ENCODE measurements at regions not wholly inside any gene's neighbourhood (a gene's known extent, or its start where the extent isn't known, plus 50 kb on each side); places are given as distances from the start of the nearest gene placed in this dataset.
A peak's percentile ranks its signal among the peaks of the same experiment; 100 is the strongest.
"Not testable (repeated sequence)": the region's sequence is repeated elsewhere in the genome, so short reads cannot be mapped to it uniquely, and the experiment has no call there.

DNA sequence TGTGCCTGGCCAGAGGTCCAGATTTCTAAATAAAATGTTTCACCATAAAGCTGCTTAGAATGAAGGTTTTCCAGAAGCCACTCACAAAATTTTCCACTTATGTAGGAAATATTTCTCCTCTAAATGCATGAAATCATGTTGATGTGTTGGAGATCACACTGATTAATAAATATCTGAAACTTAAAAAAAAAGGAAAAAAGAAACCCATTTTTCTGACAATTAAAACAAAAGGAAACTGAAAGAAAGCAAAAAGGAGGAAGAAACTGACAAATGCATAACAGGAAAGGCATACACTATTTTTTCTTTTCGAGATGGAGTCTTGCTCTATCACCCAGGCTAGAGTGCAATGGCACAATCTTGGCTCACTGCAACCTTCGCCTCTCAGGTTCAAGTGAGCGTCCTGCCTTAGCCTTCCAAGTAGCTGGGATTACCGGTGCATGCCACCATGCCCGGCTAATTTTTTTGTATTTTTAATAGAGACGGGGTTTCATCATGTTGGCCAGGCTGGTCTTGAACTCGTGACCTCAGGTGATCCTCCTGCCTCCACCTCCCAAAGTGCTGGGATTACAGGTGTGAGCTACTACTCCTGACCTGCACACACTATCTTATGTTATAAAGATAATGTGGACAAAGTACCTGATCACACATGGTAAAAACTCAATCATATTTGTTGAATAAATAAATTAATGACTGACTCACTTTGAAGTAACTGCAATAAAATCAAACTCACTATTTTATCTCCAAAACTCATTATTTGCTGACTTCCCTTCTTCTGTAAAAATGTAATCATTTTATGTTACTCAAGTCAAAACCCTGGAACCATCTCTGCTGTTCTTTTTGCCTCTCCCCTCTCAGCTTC is 149.8 kb upstream of the NR5A2 start:
- peak; percentile 7 for DNase-seq

DNA sequence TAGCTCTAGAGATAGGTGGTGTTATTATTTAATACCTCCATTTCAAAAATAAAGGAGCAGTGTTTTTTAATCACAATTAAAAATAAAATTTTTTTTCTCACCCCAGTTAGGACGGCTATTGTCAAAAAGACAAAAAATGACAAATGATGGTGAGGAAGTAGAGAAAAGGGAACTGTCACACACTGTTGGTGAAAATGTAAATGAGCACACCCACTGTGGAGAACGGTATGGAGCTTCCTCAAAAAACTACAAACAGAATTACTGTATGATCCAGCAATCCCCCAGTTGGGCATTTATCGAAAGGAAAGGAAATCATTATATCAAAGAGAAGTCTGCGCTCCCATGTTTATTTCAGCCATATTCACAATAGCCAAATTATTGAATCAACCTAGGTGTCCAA is 148.7 kb upstream of the NR5A2 start:
- peak; percentile 76 for DNase-seq

DNA sequence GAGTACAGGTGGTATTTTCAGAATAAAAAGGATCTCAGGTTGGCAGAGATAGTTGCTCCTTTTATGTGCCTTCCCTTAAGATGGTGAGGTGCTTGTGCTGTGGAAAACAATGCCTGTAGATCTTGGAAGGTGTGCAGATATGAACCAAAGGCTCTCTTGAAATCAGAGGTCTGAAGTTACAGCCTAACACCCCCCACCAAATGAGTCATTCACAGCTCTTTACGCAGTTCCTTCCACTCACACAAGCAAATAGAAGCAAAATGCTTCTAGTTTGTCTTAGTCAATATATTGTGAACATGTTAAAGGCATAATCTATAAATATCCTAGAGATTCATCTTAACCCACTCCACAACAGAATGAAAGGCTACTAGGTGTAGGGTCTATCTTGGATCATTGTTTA is 128.9 kb upstream of the NR5A2 start:
- no peak for DNase-seq

DNA sequence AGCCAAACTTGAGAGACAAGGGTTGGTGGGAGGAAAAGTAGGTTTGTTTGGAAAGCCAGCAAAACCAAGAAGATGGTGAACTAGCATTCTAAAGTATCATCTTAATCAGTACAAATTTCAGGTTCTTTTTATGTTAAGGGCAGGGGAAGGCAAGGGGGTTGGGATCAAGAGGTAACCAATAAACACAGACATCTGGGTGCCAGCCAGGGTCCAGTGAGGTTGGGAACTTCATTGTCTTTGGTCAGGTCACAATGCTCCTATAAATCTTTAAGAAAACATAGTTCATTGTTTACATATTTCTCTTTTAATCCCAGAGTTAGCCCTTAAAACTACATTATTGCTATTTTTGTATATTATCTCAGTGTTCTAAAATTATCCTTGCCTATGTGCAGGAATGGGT is 126.2 kb upstream of the NR5A2 start:
- DNase-seq = no peak

DNA sequence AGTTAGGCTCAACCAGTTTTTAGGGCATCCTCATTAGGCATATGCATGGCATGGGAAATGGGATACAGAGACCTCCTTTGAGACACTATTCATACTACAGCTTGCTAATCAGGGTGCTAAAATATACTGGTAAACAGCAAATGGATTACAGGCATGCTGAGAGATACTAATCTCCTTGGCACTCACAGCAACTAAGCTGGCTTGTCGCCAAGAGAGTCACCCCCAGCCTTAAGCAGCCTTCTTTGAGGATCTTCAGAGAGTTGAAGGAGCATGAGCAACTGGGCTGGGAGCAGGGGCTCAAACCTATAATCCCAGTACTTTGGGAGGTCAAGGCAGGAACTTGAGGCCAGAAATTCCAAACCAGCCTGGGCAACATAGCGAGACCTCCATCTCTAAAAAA is 120.1 kb upstream of the NR5A2 start:
- DNase-seq = no peak

DNA sequence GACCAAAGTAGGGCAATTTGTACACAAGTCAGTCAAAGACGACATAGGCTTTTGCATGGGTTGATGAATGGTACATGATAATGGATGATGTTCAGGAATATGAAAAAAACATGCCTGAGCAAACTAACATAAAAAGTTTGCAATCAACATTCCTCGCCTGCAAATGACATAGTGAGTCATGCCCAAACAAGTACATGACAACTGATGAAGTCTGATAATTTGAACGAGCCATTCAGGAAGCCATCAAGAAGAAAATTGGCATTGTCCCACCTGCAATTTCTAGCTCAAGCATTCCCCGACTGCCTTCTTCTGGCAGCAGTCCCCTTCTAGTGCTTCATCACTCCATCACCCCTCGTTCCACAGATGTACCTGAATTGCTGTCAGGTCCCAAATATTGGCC is 118.4 kb upstream of the NR5A2 start:
- no peak for DNase-seq

DNA sequence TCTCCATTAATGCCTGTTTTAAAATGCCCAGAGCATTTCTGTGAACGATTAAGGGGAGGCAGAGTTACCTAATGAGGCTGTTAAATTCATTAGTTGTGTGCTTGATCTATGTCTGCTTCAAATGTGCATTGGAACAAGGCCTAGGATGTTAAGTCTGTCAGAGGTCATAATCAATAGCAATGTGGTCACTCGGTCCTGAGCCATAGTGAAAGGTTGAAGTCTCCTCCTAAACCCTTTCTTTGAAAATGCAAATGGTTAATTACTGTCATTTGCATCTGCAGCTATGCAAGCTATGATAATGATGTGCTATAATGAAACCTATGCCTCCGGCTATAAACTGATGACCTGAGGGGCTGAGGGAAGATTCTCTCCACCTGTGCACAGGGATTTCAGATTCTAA is 114.2 kb upstream of the NR5A2 start:
- no peak for DNase-seq

DNA sequence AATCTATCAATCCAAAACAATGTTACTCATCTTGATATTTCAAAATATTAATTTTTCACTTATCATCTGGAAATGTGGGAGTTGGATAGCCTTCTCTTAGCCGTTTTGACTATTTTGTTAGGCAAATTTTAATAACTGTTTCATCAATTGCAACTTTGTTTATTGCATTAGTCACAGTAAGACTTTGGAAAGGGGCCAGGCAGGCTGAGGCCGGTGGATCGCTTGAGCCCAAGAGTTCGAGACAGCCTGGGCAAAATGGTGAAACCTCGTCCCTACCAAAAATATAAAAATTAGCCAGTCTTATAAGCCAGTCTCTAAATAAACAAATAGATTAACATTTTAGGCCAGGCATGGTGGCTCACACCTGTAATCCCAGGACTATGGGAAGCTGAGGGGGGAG is 113.0 kb upstream of the NR5A2 start:
- no peak for DNase-seq

DNA sequence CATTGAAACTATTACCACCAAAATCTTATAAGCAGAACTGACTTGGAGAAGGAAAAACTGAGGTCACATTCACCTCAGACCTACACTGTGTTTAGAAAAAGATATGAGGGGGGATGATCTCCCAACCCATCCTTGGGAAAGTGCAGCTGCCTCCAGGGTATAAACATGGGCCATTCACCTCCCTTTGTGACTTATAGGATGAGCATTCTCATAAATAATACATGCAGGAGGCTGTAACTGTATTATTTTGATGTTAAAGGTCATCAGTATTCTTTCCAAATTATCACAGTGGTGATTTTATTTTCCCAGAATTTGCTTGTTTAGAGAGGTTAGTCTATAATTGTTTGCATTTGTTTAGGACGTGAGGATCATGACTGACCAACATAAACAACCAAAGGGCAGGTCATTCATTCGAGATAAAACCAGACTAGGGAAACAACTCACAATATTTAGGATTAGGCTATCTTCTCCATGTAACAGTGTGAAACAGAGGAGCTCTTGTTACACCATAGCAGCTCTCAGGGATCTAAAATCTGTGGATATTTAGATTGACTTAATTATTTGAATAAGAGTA is 109.2 kb upstream of the NR5A2 start:
- no peak for DNase-seq

DNA sequence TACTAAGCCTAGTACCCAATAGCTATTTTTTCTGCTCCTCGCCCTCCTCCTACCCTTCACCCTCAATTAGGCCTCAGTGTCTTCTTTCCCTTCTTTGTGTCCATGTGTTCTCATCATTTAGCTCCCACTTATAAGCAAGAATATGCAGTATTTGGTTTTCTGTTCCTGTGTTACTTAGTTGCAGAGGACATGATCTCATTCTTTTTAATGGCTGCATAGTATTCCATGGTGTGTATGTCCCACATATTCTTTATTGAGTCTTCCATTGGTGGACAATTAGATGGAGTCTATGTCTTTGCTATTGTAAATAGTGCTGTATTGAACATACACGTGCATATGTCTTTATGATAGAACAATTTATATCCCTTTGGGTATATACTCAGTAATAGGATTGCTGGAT is 106.9 kb upstream of the NR5A2 start:
- DNase-seq = no peak

DNA sequence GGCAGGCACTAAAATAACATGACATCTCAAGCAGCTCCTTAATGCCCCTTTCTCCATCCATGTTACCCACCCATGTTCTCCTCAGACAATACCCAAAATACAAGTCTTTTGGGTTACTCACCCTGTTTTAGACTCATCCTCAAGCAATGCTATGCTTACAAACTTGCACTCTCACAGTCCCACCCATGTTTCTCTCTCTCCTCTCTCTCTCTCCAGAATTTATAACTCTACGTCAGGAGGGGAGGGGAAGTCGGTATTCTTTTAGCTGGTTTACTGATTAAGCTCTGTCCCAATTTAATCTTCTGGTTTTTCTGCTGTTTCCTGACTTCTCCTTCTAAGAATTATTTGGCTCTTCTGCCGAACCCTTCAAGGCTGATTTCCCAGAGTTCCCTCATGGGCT is 98.0 kb upstream of the NR5A2 start:
- DNase-seq = no peak

DNA sequence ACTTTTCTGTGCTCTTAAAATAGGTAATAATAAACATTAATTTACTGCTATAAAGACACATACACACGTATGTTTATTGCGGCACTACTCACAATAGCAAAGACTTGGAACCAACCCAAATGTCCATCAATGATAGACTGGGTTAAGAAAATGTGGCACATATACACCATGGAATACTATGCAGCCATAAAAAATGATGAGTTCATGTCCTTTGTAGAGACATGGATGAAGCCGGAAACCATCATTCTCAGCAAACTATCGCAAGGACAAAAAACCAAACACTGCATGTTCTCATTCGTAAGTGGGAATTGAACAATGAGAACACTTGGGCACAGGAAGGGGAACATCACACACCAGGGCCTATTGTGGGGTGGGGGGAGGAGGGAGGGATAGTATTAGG is 97.4 kb upstream of the NR5A2 start:
- not testable (repeated sequence) for DNase-seq

DNA sequence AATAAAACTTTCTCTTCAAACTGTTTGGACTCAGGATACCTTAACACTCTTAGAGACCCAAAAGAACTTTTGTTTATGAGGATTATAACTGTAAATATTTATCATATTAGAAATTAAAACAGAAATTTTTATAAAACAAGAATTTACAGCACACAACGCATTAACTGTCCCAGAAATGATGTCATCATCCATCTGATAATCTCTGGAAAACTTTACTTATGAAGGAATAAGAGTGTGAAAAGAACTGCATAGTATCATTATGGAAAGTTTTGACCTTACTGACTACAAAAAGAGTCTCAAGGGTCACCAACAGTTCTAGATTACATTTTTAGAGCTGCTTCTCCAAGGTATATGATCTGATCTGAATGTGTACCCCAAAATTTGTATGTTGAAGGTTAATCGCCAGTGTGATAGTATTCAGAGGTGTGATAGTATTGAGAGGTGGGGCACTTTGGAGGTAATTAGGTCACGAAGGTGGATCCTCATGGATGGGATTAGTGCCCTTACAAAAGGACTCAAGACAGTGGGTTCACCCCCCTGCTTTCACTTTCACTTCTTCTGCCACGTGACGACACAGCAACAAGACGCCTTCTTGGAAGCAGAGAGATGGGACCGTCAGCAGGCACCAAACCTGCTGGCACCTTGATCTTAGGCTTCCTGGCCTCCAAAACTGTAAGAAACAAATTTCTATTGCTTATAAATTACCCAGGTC is 95.7 kb upstream of the NR5A2 start:
- no peak for DNase-seq

DNA sequence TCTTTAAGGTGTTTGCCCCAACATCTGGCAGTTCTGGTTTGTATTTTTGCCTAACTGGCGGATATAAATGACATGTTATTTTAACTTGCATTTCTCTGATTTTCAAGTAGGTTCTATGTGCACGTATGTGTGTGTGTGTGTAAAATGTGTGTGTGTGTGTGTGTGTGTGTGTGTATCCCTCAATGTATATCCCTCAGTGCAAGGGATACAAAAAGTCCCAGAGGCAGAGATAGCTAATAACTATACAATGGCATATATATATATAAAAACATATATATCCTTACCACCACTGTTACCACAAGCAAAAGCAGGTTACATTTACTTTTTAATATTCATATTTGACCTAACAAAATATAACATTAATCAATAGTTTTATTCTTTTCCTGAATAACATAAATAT is 95.0 kb upstream of the NR5A2 start:
- DNase-seq = no peak

DNA sequence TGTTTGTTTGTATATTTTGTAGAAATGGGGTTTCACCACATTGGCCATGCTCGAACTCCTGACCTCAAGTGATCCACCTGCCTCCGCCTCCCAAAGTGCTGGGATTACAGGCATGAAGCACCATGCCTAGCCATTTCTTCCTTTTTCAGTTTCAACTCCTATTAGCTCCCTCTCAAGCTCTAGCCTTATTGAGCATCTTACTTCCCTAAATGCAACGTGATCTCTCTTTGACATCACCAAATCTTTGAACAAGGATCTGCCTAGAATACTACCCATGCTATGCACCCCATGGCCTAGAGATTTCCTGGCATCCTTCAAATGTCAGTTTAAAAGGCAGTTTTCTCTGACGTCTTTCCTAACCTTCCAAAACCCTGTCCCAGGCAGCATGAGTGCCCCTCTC is 91.1 kb upstream of the NR5A2 start:
- DNase-seq = peak; percentile 72

DNA sequence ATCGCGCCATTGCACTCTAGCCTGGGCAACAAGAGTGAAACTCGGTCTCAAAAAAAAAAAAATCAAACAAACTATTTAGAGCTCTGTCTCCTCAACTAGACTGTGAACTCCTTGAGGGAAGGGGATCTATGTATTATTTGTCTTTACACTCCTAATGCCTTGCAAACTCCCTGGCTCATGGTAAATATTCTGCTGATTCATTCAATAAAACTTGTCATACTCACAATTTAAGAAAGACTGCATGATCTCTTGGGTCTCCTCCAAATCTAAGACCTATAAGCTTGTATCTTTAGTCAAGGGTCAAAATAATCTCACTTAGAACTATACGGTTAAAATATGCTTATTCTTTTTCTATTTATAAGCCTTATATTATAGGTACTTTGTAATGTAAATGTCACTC is 90.3 kb upstream of the NR5A2 start:
- DNase-seq = no peak

DNA sequence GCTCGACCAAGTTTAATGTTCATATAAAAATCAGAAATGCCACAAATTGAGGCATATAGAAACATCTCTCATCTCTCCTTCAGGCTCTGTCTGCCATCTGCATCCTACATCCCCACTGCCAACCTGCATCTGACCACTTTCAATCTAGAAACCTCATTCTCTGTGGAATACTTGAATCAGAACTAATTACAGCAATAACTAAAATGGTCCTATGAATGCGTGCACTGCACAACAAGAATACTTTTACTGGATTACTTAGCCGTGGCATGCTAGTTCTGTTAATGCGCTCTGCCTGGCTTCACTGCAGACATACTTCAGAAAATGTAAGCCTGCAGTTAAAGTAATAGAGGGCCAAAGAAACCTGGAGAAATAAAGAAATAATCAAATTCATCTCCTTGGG is 89.8 kb upstream of the NR5A2 start:
- DNase-seq = no peak

DNA sequence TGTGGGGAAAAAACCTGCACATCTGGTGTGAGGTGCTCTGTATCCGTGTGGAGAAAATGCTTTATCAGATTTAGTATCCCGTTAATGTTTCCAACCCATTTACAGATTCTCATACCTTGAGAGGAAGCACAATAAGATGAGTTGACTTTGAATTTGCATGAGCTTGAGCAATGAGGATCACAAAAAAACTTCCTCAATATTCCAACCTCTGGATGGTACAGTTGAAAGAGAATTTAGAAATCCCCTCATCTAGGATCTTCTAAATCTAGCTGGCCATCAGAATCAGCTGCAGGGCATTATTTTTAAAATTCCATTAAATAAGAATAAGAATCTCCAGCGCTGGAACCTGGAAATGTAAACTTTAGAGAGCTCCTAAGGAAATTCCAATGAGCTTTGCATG is 82.5 kb upstream of the NR5A2 start:
- DNase-seq = no peak

DNA sequence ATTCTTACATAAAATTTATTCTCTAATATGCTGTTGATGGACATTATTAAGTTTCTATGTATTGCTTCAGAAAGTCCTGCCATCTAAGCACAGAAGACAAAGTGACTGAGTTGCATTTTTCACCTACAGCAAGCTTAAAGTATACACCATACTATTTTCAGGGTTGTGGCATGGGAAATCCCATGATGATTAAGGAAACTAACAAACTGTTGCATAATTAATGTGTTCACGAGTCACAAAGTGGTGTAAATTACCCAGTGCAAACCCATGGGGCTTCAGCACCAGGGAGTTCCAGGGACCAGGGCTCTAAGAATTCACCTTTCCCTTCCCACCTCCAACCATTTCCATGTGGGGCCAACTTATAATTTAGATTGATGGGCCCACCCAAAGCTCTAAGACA is 81.9 kb upstream of the NR5A2 start:
- no peak for DNase-seq

DNA sequence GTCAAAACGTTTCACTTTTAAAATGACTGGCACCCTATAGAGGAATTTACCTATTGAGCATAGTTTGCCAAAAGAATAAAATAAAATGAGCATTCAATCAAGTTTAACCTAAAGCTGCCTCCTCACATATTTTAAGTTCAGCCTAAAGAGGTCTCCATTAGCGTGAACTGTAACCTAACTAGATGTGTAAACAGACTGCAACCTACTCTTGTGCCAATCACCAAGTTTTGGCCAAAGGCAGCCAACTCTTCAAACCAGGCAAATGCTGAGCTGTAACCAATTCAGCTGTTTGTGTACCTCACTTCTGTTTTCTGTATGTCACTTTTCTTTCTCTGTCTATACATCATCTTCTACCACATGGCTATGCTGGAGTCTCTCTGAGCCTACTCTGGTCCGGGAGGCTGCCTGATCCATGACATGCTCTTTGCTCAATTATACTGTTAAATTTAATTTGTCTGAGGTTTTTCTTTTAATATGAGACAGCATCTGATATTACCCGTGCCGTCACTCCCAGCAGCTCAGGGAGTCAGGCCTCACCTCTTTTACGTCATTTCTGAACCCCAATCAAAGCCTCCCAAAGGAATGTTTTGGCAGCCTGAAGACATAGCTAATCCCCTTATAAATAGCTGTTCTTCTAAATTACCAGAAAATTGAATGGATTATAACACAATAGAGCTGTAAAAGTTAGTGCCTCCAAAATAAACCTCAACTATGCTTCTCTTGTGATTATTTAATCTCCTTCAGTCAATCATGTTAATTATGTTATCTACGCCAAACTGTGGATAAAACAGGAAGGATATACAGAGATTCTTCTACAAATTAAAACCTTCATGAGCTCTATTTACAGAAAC is 81.0 kb upstream of the NR5A2 start:
- DNase-seq = no peak

DNA sequence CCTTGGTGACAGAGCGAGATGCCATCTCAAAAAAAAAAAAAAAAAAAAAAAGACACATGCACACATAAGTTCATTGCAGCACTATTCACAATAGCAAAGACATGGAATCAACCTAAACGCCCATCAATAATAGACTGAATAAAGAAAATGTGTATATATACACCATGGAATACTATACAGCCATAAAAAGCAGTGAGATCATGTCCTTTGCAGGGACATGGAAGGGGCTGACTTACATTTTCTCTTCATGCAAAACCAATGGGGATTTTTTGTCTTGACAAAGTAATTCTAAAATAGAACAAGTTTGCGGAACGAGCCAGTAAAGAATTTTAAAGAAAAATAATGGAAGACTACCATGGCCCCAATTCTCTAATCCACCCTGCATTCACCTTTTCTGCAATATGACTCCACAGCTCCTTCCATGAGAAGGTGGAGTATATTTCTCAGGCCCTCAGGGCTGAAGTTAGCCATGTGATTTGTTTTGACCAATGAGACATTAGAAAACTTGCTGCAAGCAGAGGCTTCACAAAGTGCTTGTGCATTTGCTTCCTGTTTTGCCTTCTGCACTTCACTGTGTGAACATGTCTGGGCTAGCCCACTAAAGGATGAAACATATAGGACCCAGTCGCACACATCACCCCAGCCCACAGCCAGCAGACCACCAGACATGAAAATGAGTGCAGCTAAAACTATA is 78.8 kb upstream of the NR5A2 start:
- DNase-seq = peak; percentile 34

DNA sequence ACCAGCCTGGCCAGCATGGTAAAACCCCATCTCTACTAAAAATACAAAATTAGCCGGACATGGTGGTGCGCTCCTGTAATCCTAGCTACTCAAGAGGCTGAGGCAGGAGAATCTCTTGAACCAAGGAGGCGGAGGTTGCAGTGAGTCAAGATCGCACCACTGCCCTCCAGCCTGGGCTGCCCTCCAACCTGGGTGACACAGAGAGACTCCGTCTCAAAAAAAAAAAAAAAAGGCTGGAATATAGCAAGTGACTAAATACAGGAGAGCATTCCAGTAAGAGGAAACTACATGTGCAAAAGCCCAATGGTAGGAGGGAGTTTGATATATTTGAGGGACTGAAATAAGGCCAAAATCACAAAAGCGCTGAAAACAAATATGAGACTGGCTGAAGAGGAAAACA is 76.5 kb upstream of the NR5A2 start:
- not testable (repeated sequence) for DNase-seq

DNA sequence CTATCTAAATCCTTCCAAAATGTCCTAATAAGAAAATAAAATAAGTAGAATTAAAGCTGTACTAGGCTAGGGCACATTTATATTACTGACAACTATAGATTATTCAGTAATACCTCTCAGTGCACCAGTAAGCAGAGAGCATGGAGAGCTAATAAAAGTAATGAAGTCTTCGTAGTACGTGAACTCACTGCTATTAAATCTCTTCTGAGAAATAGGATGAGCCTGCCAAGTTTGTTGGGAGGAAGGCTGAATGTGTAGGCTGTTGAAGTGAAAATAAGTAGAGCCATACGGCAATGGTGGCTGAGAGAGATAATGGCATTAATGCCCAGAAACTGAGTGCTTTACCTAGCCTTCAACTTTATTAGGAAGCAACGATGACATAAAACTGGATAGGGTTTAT is 73.9 kb upstream of the NR5A2 start:
- no peak for DNase-seq

All from MV-4-11 (cell line).